ENCODE measurements at regions not wholly inside any gene's neighbourhood (a gene's known extent, or its start where the extent isn't known, plus 50 kb on each side); places are given as distances from the start of the nearest gene placed in this dataset.
A peak's percentile ranks its signal among the peaks of the same experiment; 100 is the strongest.

DNA sequence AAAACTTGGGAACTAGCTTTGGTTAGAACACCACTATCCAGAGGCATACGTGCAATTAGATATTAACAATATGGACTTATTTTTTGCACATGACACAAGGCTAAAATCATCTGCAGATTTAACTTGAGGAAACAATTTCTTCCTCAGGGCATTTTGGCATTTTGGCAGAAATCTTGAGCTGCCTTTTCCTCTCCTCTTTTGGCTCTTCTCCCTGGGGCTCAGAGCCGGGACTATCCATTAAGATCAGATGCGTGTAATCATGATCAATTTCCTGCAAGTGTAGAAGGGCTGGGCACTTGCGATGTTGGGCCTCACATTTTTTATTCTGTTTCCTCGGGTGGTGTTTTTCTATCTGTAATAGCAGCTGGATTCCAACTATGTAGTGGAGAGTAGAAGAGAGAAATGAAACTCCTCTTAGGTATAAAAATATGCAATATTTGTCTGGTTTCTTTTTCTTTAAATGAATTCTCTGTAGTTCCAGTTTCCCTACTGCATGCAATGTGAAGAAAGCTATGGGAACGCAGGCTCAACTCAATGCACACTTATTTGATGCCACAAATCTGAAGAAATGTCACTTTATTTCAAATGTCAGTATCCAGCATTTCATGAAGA lies 1010.8 kb downstream of the FLRT2 start:
- no peak for DNase-seq

- DNase-seq, result no peak
Measured at GRCh38 chr14:86539361-86540070, 1009.6 kb downstream of the FLRT2 start.

DNA sequence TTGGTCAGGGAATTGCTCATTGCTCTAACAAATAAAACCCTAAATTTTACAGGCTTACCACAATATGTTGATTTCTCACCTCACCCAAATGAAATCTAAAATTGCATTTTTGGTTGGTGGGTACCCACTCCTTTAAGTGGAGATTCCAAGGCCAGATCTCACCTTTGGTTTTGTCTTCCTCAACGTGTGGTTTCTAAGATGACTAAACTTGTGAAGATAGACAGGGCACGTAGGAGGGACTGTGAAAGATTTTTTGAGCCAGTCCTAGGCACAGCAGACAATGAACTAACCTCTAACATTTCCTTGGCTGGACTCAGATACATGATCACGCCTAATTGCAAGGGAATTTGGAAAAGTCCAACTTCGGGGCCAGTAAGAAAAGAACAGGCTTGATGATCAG lies 1003.9 kb downstream of the FLRT2 start:
- DNase-seq, result no peak

DNA sequence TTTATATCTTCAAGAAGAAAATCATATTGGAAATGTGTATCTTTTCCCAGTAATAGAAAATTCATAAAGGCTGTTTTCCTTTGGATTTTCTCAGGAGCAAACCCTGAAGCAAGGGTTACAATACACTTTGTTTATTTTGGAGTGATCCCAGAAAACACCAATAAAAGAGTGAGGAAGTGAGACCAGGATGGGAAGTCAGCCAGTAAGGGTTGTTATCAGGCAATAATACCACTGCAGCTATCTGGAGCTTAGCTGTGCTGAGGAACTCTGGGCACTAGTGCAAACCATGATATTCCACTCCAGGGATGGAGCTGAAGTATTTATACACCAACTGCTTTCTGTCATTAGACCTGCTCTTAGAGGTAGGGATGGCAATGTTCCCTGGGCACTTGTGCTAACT lies 1002.3 kb downstream of the FLRT2 start:
- DNase-seq, result no peak

DNA sequence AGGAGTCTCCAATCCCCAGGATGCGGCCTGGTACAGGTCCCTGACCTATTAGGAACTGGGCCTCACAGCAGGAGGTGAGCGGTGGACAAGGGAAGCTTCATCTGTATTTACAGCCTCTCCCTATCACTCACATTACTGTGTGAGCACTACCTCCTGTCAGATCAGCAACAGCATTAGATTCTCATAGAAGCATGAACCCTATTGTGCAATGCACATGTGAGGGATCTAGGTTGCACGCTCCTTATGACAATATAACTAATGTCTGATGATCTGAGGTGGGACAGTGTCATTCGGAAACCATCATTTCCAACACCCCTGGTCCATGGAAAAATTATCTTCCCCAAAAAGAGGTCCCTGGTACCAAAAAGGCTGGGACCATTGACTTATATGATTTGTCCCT lies 1000.5 kb downstream of the FLRT2 start:
- DNase-seq, result no peak

DNA sequence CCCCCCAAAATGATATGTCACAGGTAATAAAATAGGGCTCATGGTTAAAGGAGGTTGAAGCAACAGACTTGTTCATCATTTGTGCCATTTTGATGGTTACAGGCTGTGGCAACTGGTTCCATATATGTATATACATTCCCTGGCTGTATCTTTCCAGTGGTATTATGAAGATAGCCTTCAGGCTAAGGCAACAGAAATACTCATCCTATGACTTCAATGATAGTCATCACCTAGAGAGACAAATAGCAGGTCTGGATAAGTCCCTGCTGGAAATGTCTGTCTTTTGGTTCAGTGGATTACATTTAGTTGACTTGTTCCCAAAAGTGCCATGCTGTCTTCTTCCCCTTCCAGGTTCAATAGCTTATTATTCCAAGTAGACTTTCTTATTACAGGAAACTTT lies 997.4 kb downstream of the FLRT2 start:
- no peak for DNase-seq

DNA sequence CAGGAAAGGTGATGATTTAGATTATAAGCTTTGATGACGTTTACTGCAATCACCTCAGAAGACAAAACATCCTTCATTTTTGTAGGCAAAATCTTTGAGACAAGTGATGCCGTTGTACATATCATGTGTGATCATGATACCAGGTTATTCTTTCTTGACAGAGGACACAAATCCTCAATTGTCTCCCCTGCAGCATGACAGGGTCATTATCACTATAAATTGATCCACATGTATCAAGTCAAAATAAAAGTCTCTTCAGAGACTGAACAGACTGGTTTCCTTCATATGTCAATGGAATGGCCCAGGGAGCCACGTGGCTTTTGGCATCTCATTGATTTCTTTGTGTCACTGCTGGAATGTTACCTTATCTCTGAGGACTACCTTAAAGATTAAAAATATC lies 995.7 kb downstream of the FLRT2 start:
- DNase-seq, result no peak

GRCh38 chr14:86521843-86522242 lies 991.9 kb downstream of the FLRT2 start:
- DNase-seq, result no peak

GRCh38 chr14:86521031-86521730 lies 991.2 kb downstream of the FLRT2 start:
- DNase-seq, result peak; percentile 16

- no peak for DNase-seq
Measured at GRCh38 chr14:86518298-86518697, 988.4 kb downstream of the FLRT2 start.

GRCh38 chr14:86515195-86515594 lies 985.3 kb downstream of the FLRT2 start:
- DNase-seq, result no peak

DNA sequence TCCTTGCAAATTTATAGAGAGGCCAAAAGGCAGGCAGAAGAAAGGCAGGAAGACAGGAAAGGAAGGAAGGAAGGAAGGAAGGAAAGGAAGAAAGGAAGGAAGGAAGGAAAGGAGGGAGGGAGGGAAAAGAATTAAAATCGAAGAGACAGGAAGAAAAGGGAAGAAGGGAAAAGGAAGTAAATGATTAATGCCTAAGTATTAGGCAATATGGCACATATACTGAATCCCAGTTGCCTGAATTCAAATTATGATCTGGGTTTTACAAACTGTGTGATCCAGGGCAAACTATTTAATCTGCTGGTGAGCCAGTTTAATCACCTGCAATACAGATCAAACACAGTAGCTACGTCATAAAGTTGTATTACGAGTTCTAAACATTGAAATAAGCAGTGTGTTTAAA lies 983.6 kb downstream of the FLRT2 start:
- DNase-seq, result no peak

- no peak for DNase-seq
Measured at GRCh38 chr14:86513056-86513455, 983.1 kb downstream of the FLRT2 start.

DNA sequence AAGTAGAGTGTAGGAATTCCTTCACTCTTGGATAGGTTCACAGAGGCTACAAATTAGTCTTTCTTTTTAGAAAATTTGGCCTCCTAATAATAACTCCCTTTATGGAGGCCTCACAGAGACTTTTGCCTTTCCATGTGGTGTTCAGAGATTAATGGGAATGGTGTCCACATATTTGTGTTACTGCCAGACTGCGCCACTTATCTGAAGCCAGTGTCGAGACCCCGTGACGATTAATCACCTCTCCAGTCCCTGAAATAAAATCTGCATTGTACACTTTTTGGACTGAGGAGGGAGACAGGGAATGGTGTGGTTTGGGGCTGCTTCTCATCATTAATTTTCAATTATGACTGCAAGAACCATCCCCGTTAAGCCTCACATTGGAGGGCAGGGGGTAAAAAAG lies 980.5 kb downstream of the FLRT2 start:
- no peak for DNase-seq

GRCh38 chr14:86505808-86506207 lies 975.9 kb downstream of the FLRT2 start:
- DNase-seq, result no peak

- DNase-seq, result no peak
Measured at GRCh38 chr14:86501611-86502010, 971.7 kb downstream of the FLRT2 start.

- no peak for DNase-seq
Measured at GRCh38 chr14:86491743-86492142, 961.8 kb downstream of the FLRT2 start.

DNA sequence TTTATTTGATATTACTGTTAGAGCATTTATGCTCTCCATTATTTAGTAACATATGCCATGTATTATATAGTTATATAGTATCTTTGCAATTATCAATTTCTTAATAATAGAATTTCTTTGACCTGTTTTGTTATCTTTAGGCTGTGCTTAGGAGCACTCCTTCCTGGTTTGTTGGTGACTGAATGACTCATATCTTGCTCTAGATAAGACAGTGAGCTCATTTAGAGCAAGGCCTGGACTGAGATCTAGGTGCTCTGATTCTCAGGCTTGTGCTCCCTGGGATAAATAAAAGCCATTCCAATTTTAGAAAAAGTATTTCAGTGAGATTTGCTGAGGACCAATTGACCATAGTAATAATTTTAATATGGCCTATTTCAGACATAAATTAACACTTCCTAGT lies 951.2 kb downstream of the FLRT2 start:
- no peak for DNase-seq

GRCh38 chr14:86464341-86464740 lies 934.4 kb downstream of the FLRT2 start:
- DNase-seq, result no peak

GRCh38 chr14:86462193-86462753 lies 932.3 kb downstream of the FLRT2 start:
- no peak for DNase-seq

GRCh38 chr14:86457481-86458135 lies 927.7 kb downstream of the FLRT2 start:
- DNase-seq, result no peak

- DNase-seq, result no peak
Measured at GRCh38 chr14:86450085-86450484, 920.1 kb downstream of the FLRT2 start.

DNA sequence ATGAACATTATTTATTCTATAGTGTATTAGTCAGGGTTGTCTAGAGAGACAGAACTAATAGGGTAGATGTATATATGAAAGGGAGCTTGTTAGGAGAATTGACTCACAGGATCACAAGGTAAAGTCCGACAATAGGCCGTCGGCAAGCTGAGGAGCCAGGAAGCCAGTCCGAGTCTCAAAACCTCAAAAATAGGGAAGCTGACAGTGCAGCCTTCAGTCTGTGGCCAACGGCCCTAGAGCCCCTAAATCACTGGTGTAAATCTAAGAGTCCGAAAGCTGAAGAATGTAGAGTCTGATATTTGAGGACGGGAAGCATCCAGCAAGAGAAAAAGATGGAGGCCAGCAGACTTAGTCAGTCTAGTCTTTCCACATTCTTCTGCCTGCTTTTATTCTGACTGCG lies 912.2 kb downstream of the FLRT2 start:
- DNase-seq, result no peak

GRCh38 chr14:86430853-86431252 lies 900.9 kb downstream of the FLRT2 start:
- no peak for DNase-seq

Measured in NCI-H146 (cell line).